ENCODE measurements at regions not wholly inside any gene's neighbourhood (a gene's known extent, or its start where the extent isn't known, plus 50 kb on each side); places are given as distances from the start of the nearest gene placed in this dataset.
"Not testable (repeated sequence)": the region's sequence is repeated elsewhere in the genome, so short reads cannot be mapped to it uniquely, and the experiment has no call there.

GRCh38 chr16:26583803-26584202, 482.9 kb upstream of the C16orf82 start:
- DNase-seq (ENCODE audit: low read depth) = no peak

GRCh38 chr16:26593700-26594099, 473.0 kb upstream of the C16orf82 start:
- no peak for DNase-seq (ENCODE audit: low read depth)

- DNase-seq (ENCODE audit: low read depth) = no peak
Measured at GRCh38 chr16:26594666-26595065, 472.1 kb upstream of the C16orf82 start.

GRCh38 chr16:26595199-26595598, 471.5 kb upstream of the C16orf82 start:
- DNase-seq (ENCODE audit: low read depth) = no peak

GRCh38 chr16:26596033-26596432, 470.7 kb upstream of the C16orf82 start:
- not testable (repeated sequence) for DNase-seq (ENCODE audit: low read depth)

GRCh38 chr16:26598061-26598460, 468.7 kb upstream of the C16orf82 start:
- no peak for DNase-seq (ENCODE audit: low read depth)

- no peak for DNase-seq (ENCODE audit: low read depth)
Measured at GRCh38 chr16:26598998-26599784, 467.5 kb upstream of the C16orf82 start.

- DNase-seq (ENCODE audit: low read depth) = no peak
Measured at GRCh38 chr16:26599785-26600104, 467.0 kb upstream of the C16orf82 start.

GRCh38 chr16:26601335-26601734, 465.4 kb upstream of the C16orf82 start:
- no peak for DNase-seq (ENCODE audit: low read depth)

GRCh38 chr16:26605626-26606271, 461.0 kb upstream of the C16orf82 start:
- no peak for DNase-seq (ENCODE audit: low read depth)

GRCh38 chr16:26606381-26607150, 460.2 kb upstream of the C16orf82 start:
- DNase-seq (ENCODE audit: low read depth) = no peak

GRCh38 chr16:26614237-26614841, 452.4 kb upstream of the C16orf82 start:
- DNase-seq (ENCODE audit: low read depth) = no peak

- no peak for DNase-seq (ENCODE audit: low read depth)
Measured at GRCh38 chr16:26623442-26623841, 443.3 kb upstream of the C16orf82 start.

GRCh38 chr16:26627958-26628357, 438.8 kb upstream of the C16orf82 start:
- DNase-seq (ENCODE audit: low read depth) = no peak

GRCh38 chr16:26631365-26631764, 435.4 kb upstream of the C16orf82 start:
- not testable (repeated sequence) for DNase-seq (ENCODE audit: low read depth)

- DNase-seq (ENCODE audit: low read depth) = no peak
Measured at GRCh38 chr16:26642047-26642664, 424.6 kb upstream of the C16orf82 start.

GRCh38 chr16:26643519-26643918, 423.2 kb upstream of the C16orf82 start:
- DNase-seq (ENCODE audit: low read depth) = no peak

- DNase-seq (ENCODE audit: low read depth) = no peak
Measured at GRCh38 chr16:26644912-26645543, 421.7 kb upstream of the C16orf82 start.

- DNase-seq (ENCODE audit: low read depth) = no peak
Measured at GRCh38 chr16:26645614-26646013, 421.1 kb upstream of the C16orf82 start.

GRCh38 chr16:26647870-26648269, 418.9 kb upstream of the C16orf82 start:
- DNase-seq (ENCODE audit: low read depth) = no peak

GRCh38 chr16:26648851-26649250, 417.9 kb upstream of the C16orf82 start:
- DNase-seq (ENCODE audit: low read depth) = no peak

All from LHCN-M2 (cell line).